PC-3 (cell line): ENCODE measurements at regions not wholly inside any gene's neighbourhood (a gene's known extent, or its start where the extent isn't known, plus 50 kb on each side); places are given as distances from the start of the nearest gene placed in this dataset.

ENCODE experiments used
- ATAC-seq: fragments of 200-7000 bp; cut with Tn5 transposase; 2 replicates; pipeline ENCODE4 v1.9.1; 2020; ENCODE audit warnings: mild to moderate bottlenecking, moderate library complexity
- BruUV-seq: library from RNA; stranded (reverse); fragments of 400-500 nt; replicated peaks from 2 replicates; lab custom pipeline; 2021; lab: Mats Ljungman, UMichigan
- CTCF ChIA-PET: fragments of 300-600 bp; sonication (Branson Sonifier 250); formaldehyde crosslinking; loops from one replicate; lab custom pipeline; 2022; ENCODE audit warnings: antibody characterized with exemption; lab: Charles Lee
- POLR2A ChIA-PET: fragments of 300-600 bp; sonication (Branson Sonifier 250); formaldehyde crosslinking; loops from one replicate; lab custom pipeline; 2022; ENCODE audit warnings: antibody characterized with exemption; ENCODE audit not compliant: unreplicated experiment; lab: Charles Lee
- DNase-seq: peaks from one replicate; pipeline ENCODE4 v3.0.0-alpha.2; 2015
- H2AFZ ChIP-seq: fragments of 300-600 bp; sonication (generic); 2 replicates; pipeline ENCODE4 v1.6.0; 2016; ENCODE audit warnings: antibody characterized with exemption, low read length
- H3F3A ChIP-seq: fragments of 300-600 bp; sonication (generic); one replicate; pipeline ENCODE4 v1.6.0; 2017; ENCODE audit warnings: antibody characterized with exemption, low read length, control low read depth, mild to moderate bottlenecking; ENCODE audit not compliant: unreplicated experiment
- H3K27ac ChIP-seq: fragments of 300-600 bp; sonication (generic); 2 replicates; pipeline ENCODE4 v1.5.1; 2016; ENCODE audit warnings: mild to moderate bottlenecking, low read length
- H3K27me3 ChIP-seq: fragments of 300-600 bp; sonication (generic); 2 replicates; pipeline ENCODE4 v1.6.1; 2016; ENCODE audit warnings: low read length, mixed read lengths
- H3K36me3 ChIP-seq: fragments of 300-600 bp; sonication (generic); 2 replicates; pipeline ENCODE4 v1.6.1; 2016; ENCODE audit warnings: low read depth, mixed run types, low read length, mixed read lengths
- H3K4me1 ChIP-seq: fragments of 300-600 bp; sonication (generic); 2 replicates; pipeline ENCODE4 v1.5.1; 2016; ENCODE audit warnings: low read length; ENCODE audit not compliant: insufficient read depth
- H3K4me2 ChIP-seq: fragments of 300-600 bp; sonication (generic); 2 replicates; pipeline ENCODE4 v1.6.0; 2016; ENCODE audit warnings: low read length
- H3K4me3 ChIP-seq: fragments of 300-600 bp; sonication (generic); 2 replicates; pipeline ENCODE4 v1.5.1; 2016; ENCODE audit warnings: mild to moderate bottlenecking, low read length, mixed read lengths
- H3K79me2 ChIP-seq: fragments of 300-600 bp; sonication (generic); 2 replicates; pipeline ENCODE4 v1.6.1; 2017; ENCODE audit warnings: low read length, mixed read lengths
- H3K9ac ChIP-seq: fragments of 300-600 bp; sonication (generic); 2 replicates; pipeline ENCODE4 v1.6.0; 2016; ENCODE audit warnings: mild to moderate bottlenecking, low read length
- H3K9me2 ChIP-seq: fragments of 300-600 bp; sonication (generic); replicated peaks from 2 replicates; pipeline ENCODE4 v1.6.1; 2016; ENCODE audit warnings: mixed run types, low read length, mixed read lengths
- H3K9me3 ChIP-seq: fragments of 300-600 bp; sonication (generic); 2 replicates; pipeline ENCODE4 v1.6.1; 2016; ENCODE audit warnings: low read length, mixed read lengths
- H4K20me1 ChIP-seq: fragments of 300-600 bp; sonication (generic); 2 replicates; pipeline ENCODE4 v1.6.1; 2016; ENCODE audit warnings: low read length, mixed read lengths
- CTCF ChIP-seq: fragments of 300-600 bp; sonication (generic); conservative IDR thresholded peaks from 2 replicates; pipeline ENCODE4 v1.5.1; 2017; ENCODE audit warnings: antibody characterized with exemption, low read depth, mild to moderate bottlenecking, low read length
- EZH2 ChIP-seq: fragments of 300-600 bp; sonication (generic); IDR thresholded peaks from one replicate; pipeline ENCODE4 v1.6.1; 2017; ENCODE audit warnings: antibody characterized with exemption, mild to moderate bottlenecking, low read length; ENCODE audit not compliant: unreplicated experiment
- EZH2phosphoT487 ChIP-seq: fragments of 300-600 bp; sonication (generic); IDR thresholded peaks from 2 replicates; pipeline ENCODE4 v1.6.1; 2018; ENCODE audit warnings: mild to moderate bottlenecking, antibody characterized with exemption, low read length, borderline replicate concordance
- intact Hi-C: fragments of 100-400 bp; cut with micrococcal nuclease; formaldehyde crosslinking; loops from 2 replicates; pipeline ENCODE4 v1.9.0; 2023

DNA sequence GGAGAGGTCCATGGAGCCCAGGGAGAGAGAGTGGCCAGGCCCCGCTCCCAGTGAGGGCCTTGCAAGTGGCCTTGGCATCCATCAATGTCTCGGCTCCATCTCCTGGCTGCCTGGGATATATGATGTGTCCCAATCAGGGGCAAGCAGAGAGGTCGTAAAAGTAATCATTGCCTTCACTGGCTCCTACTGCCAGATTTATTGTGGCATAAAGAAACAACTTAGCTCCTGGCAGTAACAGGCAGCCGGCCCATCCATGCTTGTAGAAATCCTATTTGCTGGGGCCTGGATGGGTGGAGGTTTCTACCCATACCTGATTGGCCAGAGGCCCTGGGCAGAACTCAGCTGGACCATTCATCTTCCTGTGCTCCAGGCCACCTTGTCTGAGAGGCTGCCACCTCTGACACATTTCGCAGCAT is 272.6 kb downstream of the MATN1 start:
- H3K4me3 ChIP-seq: no peak overlapping the region
- ATAC-seq (no peak), DNase-seq (no peak)
- H3F3A ChIP-seq: no peaks in the 10 kb centered on the region
- H3K4me2 ChIP-seq: no peak overlapping the region
- H3K79me2 ChIP-seq: no peaks in the 10 kb centered on the region
- no peak overlapping the region for H2AFZ ChIP-seq
- intact Hi-C loops: no loop called here
- BruUV-seq: no TSS peak
- H3K36me3 ChIP-seq: no peaks in the 10 kb centered on the region
- TF ChIP-seq CTCF (no peak), EZH2phosphoT487 (no peak), EZH2 (no peak)
- no peaks in the 10 kb centered on the region for H3K9me3 ChIP-seq
- ChIA-PET CTCF (no interaction called here), POLR2A (no interaction called here)
- H3K9me2 ChIP-seq: no peaks in the 10 kb centered on the region
- no peak overlapping the region for H3K9ac ChIP-seq
- no peaks in the 10 kb centered on the region for H4K20me1 ChIP-seq
- no peaks in the 10 kb centered on the region for H3K27me3 ChIP-seq
- no peaks in the 10 kb centered on the region for H3K4me1 ChIP-seq
- H3K27ac ChIP-seq: no peak overlapping the region

DNA sequence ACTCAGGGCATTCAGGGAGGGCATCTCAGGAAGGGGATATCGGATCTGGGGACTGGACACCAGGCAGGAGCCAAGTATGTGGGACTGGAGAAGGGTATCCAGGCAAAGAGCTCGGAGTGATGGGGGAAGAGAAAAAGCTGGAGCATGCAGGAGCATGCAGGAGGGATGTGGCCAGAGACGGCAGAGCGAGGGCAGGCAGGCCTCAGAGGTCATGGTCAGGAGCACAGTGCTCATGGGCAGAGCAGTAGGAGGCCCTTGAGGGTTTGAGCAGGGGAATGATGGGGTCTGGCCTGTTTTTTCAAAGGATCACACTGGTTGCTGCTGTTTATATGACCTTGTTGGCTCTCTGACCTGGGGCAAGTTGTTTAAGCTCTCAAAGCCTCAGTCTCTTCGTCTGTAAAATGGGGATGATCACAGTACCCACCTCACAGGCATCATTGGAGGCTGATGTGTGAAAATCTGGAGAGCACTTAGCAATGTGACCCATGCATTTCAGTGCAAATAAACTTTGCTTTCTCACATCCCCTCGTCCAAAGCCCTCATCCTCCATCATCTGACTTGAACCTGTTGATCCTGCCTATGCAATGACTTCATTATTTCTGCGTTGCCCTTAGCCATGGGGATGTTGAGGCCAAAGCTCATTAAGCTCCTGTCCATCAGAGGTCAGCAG is 273.1 kb downstream of the MATN1 start:
- H3K9me2 ChIP-seq: no peaks in the 10 kb centered on the region
- H3K4me3 ChIP-seq: no peak overlapping the region
- H3K27me3 ChIP-seq: no peaks in the 10 kb centered on the region
- ChIA-PET POLR2A (no interaction called here), CTCF (no interaction called here)
- no peaks in the 10 kb centered on the region for H3K4me1 ChIP-seq
- no peak overlapping the region for H3K9ac ChIP-seq
- no TSS peak for BruUV-seq
- H3K36me3 ChIP-seq: no peaks in the 10 kb centered on the region
- H3K4me2 ChIP-seq: no peak overlapping the region
- H3K27ac ChIP-seq: no peak overlapping the region
- H3F3A ChIP-seq: no peaks in the 10 kb centered on the region
- H4K20me1 ChIP-seq: no peaks in the 10 kb centered on the region
- no peaks in the 10 kb centered on the region for H3K9me3 ChIP-seq
- intact Hi-C loops: no loop called here
- no peaks in the 10 kb centered on the region for H3K79me2 ChIP-seq
- DNase-seq (no peak), ATAC-seq (no peak)
- no peak for TF ChIP-seq EZH2
- no peak for TF ChIP-seq EZH2phosphoT487
- no peak for TF ChIP-seq CTCF
- H2AFZ ChIP-seq: no peak overlapping the region

DNA sequence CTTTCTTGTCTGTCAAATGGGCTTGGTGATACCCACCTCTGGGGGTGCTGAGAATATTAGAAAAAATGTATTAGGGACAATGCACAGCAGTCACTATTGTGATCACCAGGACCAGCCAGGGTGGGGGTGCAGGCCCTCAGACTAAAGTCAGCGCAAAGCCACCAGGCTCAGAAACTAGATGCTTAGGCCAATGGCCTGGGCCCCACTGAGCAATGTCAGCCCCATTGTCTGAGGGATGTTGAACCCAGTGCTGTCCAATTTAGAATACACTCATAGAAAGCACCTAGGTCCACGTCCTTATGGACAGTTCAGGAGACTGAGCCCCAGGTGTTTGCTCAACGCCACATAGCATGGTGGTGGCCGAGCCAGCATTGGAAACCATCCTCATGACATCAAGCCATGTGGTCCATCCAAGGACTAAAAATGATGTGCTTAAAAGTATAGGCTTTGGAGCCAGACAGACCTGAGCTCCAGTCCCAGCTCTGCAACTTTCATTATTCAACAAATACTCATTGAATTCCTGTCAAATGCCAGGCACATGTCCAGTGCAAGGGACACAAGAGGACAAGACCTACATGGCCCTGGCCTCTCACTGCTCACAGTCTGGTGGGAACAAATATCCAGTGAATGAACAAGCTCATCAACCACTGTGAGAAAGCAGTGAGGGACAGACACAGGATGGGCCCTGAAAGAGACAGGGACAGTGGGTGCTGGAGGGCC is 273.8 kb downstream of the MATN1 start:
- TF ChIP-seq EZH2: no peak
- TF ChIP-seq EZH2phosphoT487: no peak
- TF ChIP-seq CTCF: no peak
- H3K27me3 ChIP-seq: no peaks in the 10 kb centered on the region
- BruUV-seq: no TSS peak
- intact Hi-C loops: no loop called here
- H3K36me3 ChIP-seq: no peaks in the 10 kb centered on the region
- ChIA-PET POLR2A (no interaction called here), CTCF (no interaction called here)
- H3K4me2 ChIP-seq: no peak overlapping the region
- no peaks in the 10 kb centered on the region for H3K4me1 ChIP-seq
- no peaks in the 10 kb centered on the region for H3K9me2 ChIP-seq
- no peak overlapping the region for H3K4me3 ChIP-seq
- no peaks in the 10 kb centered on the region for H3K79me2 ChIP-seq
- no peak for ATAC-seq
- H3K9me3 ChIP-seq: no peaks in the 10 kb centered on the region
- no peaks in the 10 kb centered on the region for H4K20me1 ChIP-seq
- no peak overlapping the region for H3K27ac ChIP-seq
- H3K9ac ChIP-seq: no peak overlapping the region
- no peak for DNase-seq
- no peaks in the 10 kb centered on the region for H3F3A ChIP-seq
- no peak overlapping the region for H2AFZ ChIP-seq
